ENCODE measurements at regions not wholly inside any gene's neighbourhood (a gene's known extent, or its start where the extent isn't known, plus 50 kb on each side); places are given as distances from the start of the nearest gene placed in this dataset.

DNA sequence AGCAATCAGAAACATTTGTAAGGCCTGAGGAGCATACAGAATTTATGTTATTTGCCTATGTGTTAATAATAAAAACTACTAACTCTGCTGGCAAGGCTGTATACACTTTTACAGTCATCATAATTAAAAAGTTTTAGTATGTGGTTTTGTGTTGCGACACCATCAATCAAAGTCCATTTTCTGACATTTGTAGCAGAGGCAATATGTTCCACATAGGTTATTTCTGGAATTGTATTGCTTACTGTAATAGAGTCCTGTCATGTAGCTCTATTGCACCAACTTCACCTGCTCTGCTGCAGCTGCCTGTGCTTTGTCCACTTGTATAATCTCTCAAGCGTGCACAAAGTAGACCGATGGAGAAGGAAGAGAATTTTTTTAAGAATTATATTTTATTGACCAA lies 501.8 kb downstream of the HACE1 start:
- FAIRE-seq (no peak), DNase-seq (ENCODE audit: insufficient read length, low spot score) (no peak)
- TF ChIP-seq POLR2A (IDR thresholded peaks at IDR 0.05; ENCODE audit: low read depth, low read length), result no peak

DNA sequence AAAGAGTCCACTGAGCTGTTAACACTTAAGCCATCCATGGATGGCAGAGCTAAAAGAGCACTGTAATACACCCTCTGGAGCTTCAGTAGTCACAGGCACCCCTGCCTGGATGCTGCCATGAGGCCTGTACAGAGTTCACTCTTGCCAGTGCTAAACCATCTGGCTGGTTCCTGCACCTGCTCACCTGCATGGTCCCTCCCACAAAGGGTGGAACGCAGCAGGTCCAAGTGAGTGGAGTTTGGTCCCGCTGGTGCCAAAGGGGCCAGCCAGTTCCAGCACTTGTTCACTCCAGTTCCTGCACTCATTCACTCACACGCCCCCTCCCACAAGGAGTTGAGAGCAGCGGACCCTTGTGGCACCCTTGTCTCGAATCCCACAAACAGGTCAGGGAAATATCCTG lies 503.5 kb downstream of the HACE1 start:
- no peak for FAIRE-seq
- TF ChIP-seq POLR2A (IDR thresholded peaks at IDR 0.05; ENCODE audit: low read depth, low read length), result no peak

DNA sequence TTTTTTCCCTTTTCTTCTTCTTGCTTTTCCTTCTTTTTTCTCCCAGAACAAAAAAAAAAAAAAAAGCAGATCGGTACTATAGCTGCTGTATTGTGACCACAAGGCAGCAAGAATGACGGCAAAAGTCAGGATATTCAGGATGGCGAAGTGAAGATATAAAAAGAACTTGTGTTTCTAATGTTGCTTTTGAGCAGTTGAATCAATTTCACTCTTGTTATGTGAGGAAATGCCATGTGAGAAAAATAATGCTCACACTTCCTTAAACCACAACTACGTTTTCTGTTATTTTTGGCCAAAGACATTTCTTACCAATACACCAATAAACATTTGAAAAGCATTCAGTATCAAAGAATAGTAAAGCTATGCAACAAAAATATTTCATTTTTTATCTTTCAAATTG lies 510.5 kb downstream of the HACE1 start:
- TF ChIP-seq POLR2A (IDR thresholded peaks at IDR 0.05; ENCODE audit: low read depth, low read length), result no peak
- DNase-seq (ENCODE audit: insufficient read length, low spot score), result no peak
- no peak for FAIRE-seq

More for the DNA sequence above, 503.5 kb downstream of the HACE1 start:
- DNase-seq (ENCODE audit: insufficient read length, low spot score), result no peak

GRCh38 chr6:104344223-104344622 lies 515.5 kb downstream of the HACE1 start:
- FAIRE-seq (no peak), DNase-seq (ENCODE audit: insufficient read length, low spot score) (no peak)
- TF ChIP-seq POLR2A (IDR thresholded peaks at IDR 0.05; ENCODE audit: low read depth, low read length), result no peak

- TF ChIP-seq POLR2A (IDR thresholded peaks at IDR 0.05; ENCODE audit: low read depth, low read length), result no peak
- no peak for DNase-seq (ENCODE audit: insufficient read length, low spot score)
- FAIRE-seq, result no peak
These were observed 527.4 kb downstream of the HACE1 start for GRCh38 chr6:104332364-104332763.

GRCh38 chr6:104326173-104327001 lies 533.3 kb downstream of the HACE1 start:
- no peak for TF ChIP-seq POLR2A (IDR thresholded peaks at IDR 0.05; ENCODE audit: low read depth, low read length)
- no peak for FAIRE-seq
- no peak for DNase-seq (ENCODE audit: insufficient read length, low spot score)

DNA sequence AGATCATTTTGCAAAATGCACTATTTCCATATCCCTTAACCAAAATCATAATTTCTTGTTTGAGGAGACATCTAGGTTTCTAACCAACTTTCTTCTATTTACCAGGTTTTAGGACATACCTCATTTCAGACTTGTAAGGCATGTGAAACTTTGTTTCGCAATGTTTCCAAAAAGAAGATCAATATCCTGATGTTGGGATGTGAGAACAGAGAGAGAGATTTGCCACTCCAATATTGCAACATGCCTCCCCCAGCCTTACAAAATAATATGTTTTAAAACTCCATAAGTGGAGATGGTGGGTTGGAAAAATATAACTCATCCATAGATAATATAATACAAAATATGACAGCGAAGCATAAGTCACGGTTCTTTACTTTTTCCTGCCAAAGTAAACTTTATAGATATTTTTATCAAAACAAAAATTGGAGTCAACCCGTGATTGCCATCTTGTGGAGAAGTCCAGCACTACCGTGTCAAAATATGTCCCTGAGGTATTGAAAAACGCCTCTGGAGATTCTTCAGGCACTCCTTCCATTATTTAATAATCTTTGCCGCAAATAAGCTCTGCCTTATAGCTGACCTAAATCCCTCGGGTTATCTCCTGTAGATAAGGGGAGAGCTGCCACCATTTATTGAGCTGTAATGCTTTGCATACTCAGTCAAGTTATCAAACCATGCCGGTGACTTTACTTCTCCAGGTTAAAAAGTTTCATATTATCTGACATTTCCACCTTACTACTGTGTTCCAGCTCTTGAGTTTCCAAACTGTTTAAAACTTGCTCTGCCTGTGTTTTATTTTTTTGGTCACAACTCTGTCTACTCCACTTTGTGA lies 534.2 kb downstream of the HACE1 start:
- no peak for DNase-seq (ENCODE audit: insufficient read length, low spot score)
- no peak for TF ChIP-seq POLR2A (IDR thresholded peaks at IDR 0.05; ENCODE audit: low read depth, low read length)
- no peak for FAIRE-seq

DNA sequence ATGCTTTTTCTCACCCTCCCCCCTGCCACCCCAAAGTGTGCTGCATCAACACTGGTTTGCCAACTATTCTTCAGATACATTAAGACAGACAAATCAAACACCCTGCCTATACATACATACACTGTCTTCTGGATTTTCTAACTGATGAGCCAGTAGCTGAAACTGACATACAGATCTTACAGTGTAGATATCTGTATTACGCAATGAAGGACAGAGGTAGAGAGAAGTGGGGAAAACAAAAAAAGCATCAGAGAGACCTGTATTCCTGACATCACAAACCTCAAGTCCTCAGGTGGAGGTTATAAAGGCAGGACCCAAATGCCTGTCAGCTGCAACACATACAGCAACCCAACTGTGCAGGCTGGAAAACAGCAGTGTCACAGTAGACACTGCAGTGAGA lies 535.4 kb downstream of the HACE1 start:
- FAIRE-seq, result no peak
- no peak for TF ChIP-seq POLR2A (IDR thresholded peaks at IDR 0.05; ENCODE audit: low read depth, low read length)
- no peak for DNase-seq (ENCODE audit: insufficient read length, low spot score)

- DNase-seq (ENCODE audit: insufficient read length, low spot score), result no peak
- no peak for FAIRE-seq
- TF ChIP-seq POLR2A (IDR thresholded peaks at IDR 0.05; ENCODE audit: low read depth, low read length), result no peak
These were observed 536.9 kb downstream of the HACE1 start for GRCh38 chr6:104322841-104323240.

DNA sequence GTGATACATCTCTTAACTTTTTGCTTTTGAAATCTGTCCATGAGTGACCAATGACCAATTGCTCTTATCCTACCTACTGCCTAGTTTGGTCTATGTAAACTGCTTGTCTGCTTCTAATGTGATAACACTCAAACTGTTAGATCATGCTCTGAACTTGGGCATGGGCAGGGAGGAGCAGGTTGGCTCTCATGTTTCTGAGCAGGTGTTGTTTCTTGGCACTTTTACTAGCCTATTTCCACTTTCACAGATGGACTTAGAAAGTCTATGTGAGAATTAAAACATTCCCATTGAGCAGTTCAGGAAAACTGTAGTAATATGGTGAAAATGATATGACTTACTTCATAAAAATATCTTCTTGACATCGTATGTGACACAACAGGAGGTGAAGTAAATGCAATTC lies 538.4 kb downstream of the HACE1 start:
- no peak for DNase-seq (ENCODE audit: insufficient read length, low spot score)
- TF ChIP-seq POLR2A (IDR thresholded peaks at IDR 0.05; ENCODE audit: low read depth, low read length), result no peak
- FAIRE-seq, result no peak

DNA sequence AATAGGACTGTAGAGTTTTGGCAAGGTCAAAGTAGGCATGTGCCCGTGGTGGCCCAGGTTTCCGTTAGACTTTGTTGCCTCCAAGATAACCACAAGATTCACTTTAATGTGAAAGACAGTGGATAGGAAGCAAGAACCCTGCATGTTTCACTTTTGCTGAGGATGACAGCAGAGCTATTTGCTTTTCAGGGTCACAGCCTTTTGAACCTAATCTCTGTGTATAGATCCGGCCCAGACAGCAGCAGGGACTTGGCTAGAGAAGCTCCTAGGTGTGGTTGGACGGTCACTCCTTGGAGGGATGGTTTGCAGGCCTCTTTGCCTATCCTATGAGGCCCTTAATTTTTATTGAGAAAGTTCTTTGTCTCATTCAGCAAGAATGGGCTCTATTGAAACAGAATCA lies 538.8 kb downstream of the HACE1 start:
- DNase-seq (ENCODE audit: insufficient read length, low spot score) (no peak), FAIRE-seq (no peak)

GRCh38 chr6:104312851-104313250 lies 546.9 kb downstream of the HACE1 start:
- FAIRE-seq (no peak), DNase-seq (ENCODE audit: insufficient read length, low spot score) (no peak)
- TF ChIP-seq POLR2A (IDR thresholded peaks at IDR 0.05; ENCODE audit: low read depth, low read length), result no peak

More for the DNA sequence above, 538.8 kb downstream of the HACE1 start:
- TF ChIP-seq POLR2A (IDR thresholded peaks at IDR 0.05; ENCODE audit: low read depth, low read length), result no peak

DNA sequence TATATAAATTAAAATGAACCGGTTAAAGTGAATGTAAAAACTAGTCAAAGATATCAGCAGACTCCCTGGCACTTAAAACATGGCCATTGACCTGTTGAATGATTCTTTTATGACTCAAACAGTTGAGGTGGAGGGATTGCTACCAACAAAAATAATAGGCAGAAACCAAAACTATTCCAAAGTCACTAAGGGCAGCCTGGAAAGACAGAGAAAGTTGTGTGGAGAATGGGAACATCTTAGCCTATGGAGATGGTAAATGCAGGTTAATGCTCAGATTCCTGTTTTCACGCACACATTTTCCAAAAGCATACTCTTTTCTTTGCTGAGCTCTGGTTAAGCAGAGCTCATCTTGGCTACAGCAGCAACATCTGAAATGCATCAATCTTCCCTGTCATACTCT lies 553.5 kb downstream of the HACE1 start:
- no peak for DNase-seq (ENCODE audit: insufficient read length, low spot score)
- no peak for TF ChIP-seq POLR2A (IDR thresholded peaks at IDR 0.05; ENCODE audit: low read depth, low read length)
- FAIRE-seq, result no peak

DNA sequence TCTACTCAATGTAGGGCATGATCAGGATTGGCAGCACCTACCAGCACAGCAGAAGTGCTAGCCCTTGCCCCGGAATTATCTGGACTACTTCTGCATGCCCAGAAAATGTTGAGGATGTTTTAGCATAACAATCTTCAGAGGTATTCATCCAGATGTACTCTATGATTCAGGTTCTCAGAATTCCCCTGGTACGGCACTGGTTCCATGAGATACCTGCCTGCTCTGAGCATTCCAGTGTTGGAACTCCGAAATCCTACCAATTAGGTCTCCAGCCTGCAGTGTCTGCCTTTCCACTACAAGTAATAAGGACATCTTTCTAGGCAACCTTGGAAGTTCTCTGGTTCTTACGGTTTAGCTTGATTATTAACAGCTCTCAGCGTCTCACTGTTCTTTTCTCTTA lies 554.5 kb downstream of the HACE1 start:
- no peak for TF ChIP-seq POLR2A (IDR thresholded peaks at IDR 0.05; ENCODE audit: low read depth, low read length)
- FAIRE-seq (no peak), DNase-seq (ENCODE audit: insufficient read length, low spot score) (no peak)

DNA sequence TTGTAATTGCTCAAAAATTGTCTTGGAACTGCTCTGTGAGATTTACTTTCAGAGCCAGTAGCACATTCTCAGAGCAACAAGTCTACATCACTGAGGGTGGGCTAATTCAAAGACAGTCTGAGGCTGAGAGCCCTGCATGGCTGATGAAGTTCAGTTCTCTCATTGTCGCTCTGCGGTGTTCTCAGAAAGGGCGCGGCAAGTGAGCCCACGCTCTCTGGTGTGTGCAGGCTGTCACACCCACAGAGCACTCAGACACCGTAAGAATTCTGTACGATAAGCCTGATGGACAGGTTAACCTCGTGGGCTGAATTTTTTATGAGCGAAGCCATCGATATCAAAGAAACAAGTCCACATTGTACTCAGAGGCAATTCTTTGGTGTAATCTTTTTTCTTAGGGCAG lies 557.8 kb downstream of the HACE1 start:
- no peak for TF ChIP-seq POLR2A (IDR thresholded peaks at IDR 0.05; ENCODE audit: low read depth, low read length)
- no peak for FAIRE-seq
- DNase-seq (ENCODE audit: insufficient read length, low spot score), result no peak
